HG03039 (cell line): ENCODE measurements at regions not wholly inside any gene's neighbourhood (a gene's known extent, or its start where the extent isn't known, plus 50 kb on each side); places are given as distances from the start of the nearest gene placed in this dataset.
"Not testable (repeated sequence)": the region's sequence is repeated elsewhere in the genome, so short reads cannot be mapped to it uniquely, and the experiment has no call there.

ENCODE experiments used
- ATAC-seq: cut with Tn5 transposase; IDR thresholded peaks from one replicate; pipeline ENCODE4 v1.9.1; 2021; ENCODE audit warnings: mild to moderate bottlenecking, moderate library complexity; ENCODE audit not compliant: unreplicated experiment

DNA sequence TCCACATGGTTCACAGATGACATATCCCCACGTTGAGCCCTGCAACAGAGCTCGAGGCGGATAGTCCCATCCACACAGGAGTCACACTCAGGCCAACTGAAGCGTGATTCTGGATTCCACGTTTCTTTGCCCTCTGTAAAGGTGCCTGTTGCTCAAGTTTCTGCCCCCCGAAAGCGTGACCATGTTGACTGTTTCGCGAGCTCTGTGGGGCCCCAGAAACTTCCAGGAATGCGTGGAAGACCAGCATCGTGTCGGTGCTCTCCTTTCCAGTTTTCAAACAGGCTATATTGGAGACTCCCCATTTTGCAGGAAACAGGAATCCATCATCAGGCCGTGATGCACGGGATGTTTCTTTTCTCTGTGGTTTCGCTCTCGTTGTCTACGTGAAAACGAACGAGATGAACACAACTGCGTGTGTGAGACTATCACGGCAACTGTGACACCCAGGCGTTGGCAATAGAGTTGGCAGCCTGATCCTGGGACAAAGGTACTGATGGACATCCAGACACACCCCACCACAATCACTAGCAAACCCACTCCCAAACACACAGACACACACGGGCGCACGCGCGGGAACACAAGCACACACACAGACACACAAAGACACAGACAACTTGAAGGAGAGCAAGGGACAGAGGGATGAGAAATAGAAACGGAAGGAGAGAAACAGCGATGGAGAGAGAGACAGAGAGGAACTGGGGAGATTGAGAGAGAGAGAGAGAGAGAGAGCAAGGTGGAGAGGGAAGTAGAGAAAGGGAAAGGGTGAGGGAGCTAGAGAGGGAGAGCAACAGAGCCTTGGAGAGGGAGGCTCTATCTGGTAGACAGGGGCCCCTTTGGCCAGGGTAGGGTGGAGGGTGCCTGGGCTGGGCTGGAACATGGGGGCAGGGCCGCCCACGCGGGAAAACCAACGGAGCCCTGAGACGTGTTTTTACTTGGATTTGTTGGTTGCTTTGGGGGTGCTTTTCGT lies 1609.3 kb downstream of the SPATA31A7 start:
- not testable (repeated sequence) for ATAC-seq

DNA sequence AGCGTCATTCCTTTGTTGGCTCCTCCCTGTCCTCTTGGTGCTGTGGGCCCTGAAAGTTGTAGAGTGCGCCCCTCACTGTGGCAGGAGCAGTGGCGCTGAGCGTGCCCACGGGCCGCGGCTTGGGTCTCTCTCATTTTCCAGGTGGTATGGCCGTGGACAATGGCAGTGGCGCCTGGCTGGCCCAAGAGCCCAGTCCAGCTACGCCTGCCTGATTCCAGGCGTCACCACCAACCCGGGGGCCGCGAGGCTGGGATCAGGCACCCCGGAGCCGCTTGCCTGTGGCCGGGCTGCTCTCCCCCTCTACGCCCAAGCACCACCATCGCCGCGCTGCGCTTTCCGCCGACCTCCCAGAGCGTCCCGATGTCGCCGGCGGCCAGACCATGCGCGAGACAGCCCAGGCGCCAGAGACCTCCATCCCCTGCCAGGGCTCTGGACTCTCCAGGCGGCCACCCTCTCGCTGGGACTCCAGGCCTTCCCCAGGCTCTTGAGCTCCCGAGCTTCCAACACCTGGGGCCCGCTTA lies 1610.1 kb downstream of the SPATA31A7 start:
- ATAC-seq = not testable (repeated sequence)

DNA sequence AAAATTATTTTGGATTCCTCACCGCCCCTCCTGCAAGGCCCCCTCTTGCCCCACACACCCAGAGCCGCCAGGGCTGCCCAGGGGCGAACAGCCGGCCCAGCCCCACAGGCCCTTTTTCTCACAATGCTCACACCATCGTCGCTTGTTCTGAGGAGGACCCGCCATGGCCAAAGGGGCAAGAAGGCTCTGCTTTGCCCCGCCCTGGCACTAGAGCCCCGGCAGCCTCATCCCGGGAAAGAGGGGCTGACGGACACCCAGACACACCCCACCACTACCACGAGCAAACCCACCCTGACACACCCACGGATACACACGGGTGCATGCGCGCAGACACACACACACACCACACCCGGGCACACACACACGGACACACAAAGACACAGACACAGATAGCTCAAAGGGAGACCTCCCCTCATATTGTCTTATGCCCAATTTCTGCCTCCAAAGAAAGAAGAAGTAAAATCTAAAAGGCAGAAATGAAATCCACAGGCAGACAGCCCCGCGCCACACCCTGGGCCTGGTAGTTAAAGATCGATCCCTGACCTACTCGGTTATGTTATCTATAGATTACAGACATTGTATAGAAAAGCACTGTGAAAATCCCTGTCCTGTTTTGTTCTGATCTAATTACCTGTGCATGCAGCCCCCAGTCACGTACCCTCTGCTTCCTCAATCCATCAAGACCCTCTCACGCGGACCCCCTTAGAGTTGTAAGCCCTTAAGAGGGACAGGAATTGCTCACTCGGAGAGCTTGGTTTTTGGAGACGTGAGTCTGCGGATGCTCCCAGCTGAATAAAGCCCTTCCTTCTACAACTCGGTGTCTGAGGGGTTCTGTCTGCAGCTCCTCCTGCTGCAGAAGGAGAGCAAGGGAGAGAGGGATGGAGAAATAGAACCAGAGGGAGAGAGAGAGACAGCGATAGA lies 1610.9 kb downstream of the SPATA31A7 start:
- ATAC-seq = not testable (repeated sequence)

DNA sequence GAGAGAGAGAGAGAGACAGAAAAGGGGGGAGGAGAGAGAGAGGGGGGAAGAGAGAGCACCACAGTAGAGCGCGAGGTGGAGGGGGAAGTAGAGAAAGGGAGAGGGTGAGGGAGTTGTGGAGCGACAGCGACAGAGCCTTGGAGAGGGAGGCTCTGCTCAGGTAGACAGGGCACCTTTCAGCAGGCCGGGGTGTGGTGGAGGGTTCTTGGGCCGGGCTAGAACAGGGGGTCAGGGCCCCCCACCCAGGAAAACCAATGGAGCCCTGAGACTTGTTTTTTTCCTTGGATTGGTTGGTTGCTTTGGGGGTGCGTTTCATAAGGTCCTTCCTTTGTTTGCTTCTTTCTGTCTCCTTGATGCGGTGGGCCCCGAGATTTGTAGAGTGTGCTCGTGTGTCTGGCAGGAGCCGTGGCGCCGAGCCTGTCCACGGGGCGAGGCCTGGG lies 1611.6 kb downstream of the SPATA31A7 start:
- ATAC-seq = not testable (repeated sequence)

DNA sequence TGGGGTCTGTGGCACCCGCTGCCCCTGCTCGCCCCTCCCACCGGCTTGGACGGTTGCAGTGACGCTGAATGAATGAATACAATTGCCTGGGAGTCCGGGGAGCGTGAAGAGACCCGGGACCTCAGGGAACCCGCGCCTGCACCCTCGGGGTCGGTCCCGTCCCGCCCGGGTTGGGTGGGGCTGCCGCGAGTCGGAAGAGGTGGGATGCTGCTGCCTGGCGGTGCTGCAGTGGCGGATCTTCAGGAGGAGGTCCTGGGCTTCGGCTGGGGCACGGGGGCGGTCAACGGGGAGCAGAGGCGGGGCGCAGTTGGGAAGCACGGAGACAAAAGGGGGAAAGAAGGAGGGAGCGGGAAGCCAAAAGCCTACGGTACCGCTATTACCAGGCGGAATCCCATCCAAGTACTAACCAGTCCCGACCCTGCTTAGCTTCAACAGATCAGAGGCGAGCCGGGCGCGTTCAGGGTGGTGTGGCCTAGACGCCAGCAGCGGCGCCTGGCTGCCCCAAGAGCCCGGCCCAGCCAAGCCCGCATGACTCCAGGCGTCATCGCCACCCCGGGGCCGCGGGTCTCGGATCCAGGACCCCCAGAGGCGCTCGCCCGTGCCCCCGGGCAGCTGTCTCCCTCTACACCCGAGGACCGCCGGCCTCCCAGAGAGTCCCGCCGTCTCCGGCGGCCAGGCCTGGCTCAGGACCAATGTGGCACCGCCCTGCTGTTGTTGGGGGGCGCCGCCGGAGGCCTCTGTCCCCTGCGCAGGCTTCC lies 1612.3 kb downstream of the SPATA31A7 start:
- peak; percentile 100 for ATAC-seq

DNA sequence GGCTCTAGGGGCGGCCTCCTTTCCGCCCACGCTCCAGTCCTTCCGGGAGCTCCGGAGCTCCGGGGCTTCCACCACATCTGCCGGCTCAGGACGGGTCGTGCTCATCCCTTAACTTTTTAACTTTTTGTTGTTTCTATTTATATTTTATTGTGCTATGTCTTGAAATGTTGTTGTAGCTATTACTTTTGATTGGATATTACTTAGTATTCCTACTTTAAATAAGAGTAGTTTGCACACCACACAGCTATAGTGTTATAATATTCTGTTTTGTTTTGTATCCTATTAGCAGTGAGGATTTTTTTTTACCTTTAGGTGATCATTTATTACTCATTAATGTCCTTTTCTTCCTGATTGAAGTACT lies 1612.9 kb downstream of the SPATA31A7 start:
- not testable (repeated sequence) for ATAC-seq

DNA sequence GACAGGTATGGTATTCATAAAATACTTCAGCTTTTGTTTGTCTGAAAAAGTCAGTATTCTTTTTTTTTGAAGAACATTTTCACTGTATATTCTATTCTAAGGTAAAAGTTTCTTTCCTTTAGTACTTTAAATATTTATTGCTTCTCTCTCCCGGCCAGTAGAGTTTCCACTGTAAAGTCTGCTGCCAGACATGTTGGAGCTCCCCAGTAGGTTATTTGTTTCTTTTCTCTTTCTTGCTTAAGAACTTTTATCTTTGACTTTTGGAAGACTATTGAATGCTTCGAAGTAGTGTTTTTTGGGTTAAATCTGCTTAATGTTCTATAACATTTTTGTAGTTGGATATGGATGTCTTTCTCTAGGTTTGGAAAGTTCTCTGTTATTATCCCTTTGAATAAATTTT lies 1613.3 kb downstream of the SPATA31A7 start:
- ATAC-seq = not testable (repeated sequence)

DNA sequence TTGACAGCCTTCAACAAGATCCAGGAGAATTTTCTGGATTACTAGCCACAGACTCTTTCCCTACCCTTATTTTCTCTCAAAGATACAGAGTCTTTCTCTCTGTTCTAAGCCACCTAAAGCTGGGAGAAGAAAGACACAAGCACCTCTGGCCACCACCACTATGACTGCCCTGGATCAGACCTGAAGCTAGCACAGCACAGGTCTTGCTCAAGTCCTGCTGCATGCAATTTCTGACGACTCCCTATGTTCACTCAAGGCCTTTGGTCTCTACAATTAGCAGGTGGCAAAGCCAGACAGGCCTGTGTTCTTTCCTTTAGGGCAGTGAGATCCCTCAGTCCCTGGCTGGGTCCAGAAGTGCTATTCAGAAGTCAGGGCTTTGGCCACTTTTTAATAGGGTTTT lies 1614.5 kb downstream of the SPATA31A7 start:
- ATAC-seq = not testable (repeated sequence)

DNA sequence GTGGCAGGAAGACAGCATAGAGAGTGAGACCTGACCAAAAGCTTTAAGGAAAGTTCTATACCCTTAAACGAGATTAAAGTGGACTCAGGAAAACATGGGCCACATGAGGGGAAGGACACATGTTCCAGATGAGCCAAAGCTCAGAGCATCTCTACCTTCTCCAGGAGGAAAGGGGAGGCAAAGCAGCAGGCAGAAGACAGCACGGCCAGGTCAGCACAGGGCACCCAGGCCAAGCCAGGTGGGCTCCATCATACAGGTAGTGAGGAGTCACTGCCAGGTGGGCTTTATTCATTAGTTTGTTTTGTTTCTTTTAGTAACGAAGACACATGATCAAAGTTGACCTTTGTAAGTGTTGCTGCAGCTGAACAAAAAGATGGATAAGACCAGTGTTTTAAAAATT lies 1617.6 kb downstream of the SPATA31A7 start:
- ATAC-seq = not testable (repeated sequence)

DNA sequence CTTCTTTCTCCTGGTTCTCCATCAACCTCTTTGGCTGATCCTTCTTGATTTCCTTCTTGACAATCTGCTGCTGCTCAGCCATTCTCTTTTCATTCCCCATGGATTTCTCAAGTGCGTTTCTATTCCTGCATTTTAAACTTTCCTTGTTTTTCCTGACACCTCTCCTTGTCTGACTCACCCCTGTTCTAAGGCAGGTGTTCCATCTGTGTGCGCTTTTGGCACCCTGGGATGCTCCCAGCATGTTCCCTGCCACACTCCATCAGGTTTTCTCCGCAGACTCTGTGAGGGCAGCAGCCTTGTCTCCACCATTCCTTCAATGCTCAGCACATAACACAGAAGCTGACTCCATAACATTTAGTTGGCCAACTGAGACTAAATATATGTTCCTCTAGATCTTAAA lies 1618.2 kb downstream of the SPATA31A7 start:
- not testable (repeated sequence) for ATAC-seq

DNA sequence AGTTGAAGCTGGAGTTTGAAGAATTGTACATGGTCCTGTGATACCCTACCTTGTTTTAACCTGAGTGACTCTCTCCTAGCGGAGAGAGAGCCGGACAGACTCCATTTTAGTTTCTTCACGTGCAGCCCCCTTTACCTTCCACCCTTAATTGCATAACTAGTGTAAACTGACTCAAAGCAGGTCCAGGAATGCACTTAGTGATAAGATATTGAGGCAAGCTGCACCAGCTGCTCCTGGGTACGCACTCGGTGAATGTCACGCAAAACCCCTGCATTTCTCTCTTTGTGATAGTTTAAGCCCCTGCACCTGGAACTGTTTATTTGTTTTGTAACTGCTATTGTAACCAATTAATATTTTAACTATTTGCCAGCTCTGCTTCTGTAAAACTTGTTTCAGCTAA lies 1620.5 kb downstream of the SPATA31A7 start:
- ATAC-seq = not testable (repeated sequence)

DNA sequence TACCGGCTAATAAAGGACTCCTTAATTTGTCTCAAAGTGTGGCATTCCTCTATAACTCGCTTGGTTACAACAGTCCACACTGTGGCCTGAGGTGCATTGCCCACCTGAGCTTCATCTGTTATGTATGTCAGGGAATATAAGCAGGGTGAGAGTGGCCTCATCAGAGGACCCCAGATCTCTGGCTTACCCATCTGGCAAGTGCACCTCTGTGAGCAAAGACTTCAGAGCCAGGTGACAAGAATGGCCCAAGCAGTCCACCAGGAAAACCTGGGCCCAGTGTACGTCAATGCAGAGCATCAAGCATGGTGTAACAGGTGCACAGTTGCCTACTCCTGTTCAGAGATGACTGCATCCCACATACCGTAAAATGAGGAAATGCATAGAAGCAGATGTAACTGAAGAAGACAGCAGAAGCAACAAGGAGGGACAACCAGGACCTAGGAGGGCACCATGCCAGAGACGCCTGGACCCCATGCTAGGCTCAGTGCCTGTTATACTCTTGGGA lies 1621.0 kb downstream of the SPATA31A7 start:
- not testable (repeated sequence) for ATAC-seq

DNA sequence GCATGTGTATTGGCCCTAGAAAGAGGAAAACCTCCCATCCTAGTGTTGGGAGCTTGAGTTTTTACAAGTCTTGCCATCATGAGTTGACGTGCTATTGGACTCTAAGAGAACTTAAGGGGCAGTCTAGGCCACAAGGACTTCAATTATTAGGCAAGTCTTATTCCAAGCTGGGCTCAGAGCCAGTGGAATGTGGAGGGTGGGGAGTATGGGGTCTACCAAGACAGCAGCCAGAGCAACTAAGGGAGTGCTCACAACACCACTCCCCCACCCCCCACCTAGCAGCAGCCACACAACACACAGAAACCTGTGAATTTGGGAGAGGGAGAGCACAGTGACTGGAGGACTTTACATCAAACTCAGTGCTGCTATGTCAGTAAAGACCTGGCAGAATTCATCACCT lies 1625.6 kb downstream of the SPATA31A7 start:
- not testable (repeated sequence) for ATAC-seq

DNA sequence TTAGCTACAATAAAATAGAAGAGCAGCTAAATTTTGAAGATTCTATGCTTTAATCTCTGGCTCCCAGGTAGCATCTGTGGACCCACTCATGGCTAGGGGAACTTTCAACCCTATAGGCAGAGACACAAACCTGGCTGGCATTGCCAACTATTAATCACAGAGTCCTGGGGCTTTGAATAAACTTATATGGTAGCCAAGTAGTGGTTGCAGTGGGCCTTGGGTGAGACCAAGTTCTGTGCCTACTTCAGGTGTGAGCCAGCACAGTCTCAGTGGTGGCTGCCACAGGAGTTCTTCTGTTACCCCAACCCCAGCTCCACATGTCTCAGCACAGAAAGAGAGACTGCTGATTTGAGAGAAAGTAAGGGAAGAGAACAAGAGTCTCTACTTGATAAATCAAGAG lies 1626.5 kb downstream of the SPATA31A7 start:
- not testable (repeated sequence) for ATAC-seq

DNA sequence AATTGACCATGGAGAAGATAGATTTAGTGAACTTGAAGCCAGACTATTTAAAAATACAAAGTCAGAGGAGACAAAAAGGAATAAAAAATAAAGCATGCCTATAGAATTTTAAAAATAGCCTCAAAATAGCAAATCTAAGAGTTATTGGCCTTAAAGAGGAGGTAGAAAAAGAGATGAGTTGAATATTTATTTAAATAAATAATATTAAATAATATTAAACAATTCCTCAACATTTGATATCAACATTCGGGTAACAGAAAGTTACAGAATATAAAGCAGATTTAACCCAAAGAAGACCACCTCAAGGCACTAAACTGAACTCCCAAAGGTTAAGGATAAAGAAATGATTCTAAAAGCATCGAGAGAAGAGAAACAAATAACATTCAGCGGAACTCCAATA lies 1627.4 kb downstream of the SPATA31A7 start:
- ATAC-seq = not testable (repeated sequence)

DNA sequence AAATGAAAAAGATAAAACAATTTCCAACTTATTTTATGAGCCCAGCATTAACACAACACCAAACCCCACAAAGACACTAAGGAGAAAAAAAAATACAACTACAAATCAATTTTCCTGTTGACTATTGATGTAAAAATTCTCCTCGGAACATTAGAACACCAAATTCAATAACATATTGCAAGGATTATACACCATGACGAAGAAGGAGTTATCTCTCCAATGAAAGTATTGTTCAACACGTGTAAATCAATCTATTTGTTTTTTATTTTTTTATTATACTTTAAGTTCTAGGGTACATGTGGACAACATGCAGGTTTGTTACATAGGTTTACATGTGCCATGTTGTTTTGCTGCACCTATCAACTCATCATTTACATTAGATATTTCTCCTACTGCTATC lies 1632.3 kb downstream of the SPATA31A7 start:
- not testable (repeated sequence) for ATAC-seq

DNA sequence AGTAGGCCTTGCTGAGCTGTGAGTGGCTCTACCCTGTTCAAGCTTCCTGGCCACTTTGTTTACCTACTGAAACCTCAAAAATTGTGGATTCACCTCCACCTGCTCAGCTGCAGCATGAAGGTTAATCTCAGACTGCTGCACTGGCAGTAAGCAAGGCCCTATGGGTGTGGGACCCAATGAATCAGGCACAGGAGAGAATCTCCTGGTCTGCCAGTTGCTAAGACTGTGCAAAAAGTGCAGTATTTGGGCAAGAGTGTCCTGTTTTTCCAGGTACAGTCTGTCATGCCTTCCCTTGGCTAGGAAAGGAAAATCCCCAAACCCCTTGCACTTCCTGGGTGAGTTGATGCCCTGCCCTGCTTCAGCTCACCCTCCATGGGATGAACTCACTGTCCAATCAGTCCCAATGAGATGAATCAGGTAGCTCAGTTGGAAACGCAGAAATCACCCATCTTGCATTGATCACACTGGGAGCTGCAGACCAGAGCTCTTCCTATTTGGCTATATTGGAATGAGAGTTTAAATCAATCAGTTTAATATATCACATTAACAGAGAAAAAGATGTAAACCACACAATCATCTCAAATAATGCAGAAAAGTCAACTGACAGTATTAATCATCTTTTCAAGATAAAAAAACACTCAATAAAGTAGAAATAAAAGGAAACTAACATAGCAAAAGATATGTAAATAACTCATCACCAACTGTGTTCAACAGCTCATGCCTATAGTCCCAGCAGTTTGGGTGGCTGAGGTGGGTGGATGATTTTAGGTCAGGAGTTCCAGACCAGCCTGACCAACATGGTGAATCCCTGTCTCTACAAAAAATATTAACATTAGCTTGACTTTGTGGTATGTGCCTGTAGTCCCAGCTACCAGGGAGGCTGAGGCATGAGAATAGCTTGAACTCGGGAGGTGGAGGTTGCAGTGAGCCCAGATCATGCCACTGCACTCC lies 1638.4 kb downstream of the SPATA31A7 start:
- ATAC-seq = not testable (repeated sequence)

DNA sequence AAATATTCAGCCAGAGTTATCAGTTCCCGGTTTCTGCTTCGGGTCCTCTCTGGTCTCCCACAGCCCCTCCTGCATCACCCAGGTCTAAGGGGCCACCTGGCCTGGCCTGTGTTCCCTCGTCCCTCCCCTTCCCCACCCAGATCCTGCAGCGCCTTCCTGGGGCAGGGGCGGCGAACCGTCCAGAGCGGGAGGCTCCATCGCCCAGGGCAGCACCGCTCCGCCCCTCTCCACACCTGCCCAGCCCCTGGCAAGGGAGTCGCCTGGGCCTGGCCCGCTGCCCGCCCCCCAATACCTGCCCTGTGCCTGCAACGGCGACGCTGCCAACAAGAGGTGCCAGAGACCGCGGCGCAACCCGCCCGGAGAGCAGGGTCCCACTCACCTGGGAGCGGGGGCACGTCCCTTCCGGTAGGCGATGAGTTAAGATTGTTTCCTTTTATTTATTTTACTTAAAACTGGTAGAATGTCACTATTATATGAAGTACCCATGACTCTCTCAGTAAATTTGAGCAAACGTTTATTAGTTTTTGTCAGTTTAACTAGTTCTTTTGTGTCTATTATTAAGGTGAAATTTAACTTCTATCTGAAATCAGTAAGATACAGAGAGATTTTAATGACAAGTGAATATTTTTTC lies 1641.1 kb downstream of the SPATA31A7 start:
- not testable (repeated sequence) for ATAC-seq
